ENCODE measurements at regions not wholly inside any gene's neighbourhood (a gene's known extent, or its start where the extent isn't known, plus 50 kb on each side); places are given as distances from the start of the nearest gene placed in this dataset.

DNA sequence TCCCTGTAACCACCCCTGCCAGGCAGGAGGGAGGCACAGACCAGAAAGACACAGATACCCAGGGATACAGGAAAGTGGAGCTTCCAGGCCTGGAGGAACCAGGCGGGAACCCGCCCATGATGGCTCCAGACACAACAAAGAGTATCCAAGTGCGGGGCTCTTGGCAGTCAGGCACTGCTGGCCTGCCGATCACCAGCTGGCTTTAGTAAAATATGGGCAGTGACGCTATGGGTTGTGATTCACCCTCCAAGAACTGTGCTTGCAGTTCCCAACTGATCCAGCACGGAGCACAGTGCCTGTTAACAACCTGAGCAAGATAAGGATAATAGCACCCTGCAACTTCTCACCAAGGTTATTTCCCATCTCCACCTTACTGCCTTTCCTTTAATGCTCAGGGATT lies 463.3 kb downstream of the IRX1 start:
- TF ChIP-seq, protein P1, sequence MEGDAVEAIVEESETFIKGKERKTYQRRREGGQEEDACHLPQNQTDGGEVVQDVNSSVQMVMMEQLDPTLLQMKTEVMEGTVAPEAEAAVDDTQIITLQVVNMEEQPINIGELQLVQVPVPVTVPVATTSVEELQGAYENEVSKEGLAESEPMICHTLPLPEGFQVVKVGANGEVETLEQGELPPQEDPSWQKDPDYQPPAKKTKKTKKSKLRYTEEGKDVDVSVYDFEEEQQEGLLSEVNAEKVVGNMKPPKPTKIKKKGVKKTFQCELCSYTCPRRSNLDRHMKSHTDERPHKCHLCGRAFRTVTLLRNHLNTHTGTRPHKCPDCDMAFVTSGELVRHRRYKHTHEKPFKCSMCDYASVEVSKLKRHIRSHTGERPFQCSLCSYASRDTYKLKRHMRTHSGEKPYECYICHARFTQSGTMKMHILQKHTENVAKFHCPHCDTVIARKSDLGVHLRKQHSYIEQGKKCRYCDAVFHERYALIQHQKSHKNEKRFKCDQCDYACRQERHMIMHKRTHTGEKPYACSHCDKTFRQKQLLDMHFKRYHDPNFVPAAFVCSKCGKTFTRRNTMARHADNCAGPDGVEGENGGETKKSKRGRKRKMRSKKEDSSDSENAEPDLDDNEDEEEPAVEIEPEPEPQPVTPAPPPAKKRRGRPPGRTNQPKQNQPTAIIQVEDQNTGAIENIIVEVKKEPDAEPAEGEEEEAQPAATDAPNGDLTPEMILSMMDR (IDR thresholded peaks at IDR 0.05), result no peak
- no peak for TF ChIP-seq ZFX (IDR thresholded peaks at IDR 0.05; ENCODE audit: borderline replicate concordance)

Measured in 22Rv1 (cell line).